Amniotic stem cell (primary cell): ENCODE measurements at regions not wholly inside any gene's neighbourhood (a gene's known extent, or its start where the extent isn't known, plus 50 kb on each side); places are given as distances from the start of the nearest gene placed in this dataset.

Experiments used
- DNase-seq: peaks from one replicate; lab custom pipeline; 2025; lab: John Stamatoyannopoulos, UW

DNA sequence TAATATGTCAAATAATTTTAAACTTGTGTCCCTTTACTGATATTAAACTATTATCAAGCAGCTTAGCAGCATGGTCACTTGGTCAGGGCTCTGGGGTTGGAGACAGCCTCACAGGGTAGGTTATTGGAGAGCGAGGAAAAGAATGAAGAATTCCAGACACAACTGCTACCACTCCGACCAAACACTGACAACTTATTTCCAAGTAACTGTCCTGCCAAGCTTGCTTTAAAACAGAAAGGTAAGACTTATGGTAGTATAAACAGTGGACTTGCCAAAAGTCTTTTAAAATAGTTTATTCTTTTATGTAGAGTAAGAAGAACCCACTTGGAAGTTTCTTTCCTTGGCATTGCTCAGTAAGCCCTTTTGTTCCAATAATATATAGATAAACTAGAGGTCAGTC is 364.1 kb downstream of the DEPDC1B start:
- no peak for DNase-seq

DNA sequence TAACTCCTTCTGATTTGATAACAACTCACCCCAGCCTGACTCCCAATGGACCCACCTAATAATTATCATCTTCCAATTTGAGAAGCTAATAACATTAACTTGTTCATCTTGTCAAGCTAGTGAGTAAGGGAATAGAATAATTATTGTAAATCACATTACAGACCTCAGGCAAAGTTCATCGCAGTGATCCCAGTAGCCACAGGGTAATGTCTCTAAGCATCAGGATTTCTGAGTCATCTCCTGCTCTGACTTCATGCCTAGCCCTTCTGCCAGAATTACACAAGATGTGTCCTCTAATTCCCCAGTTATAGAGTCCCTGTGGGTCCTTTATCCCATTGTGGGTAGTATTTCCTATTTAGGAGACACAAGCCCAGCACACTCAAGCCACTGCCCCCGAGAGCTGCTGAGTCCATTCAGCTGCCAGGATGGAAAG is 365.7 kb downstream of the DEPDC1B start:
- peak; percentile 65 for DNase-seq

DNA sequence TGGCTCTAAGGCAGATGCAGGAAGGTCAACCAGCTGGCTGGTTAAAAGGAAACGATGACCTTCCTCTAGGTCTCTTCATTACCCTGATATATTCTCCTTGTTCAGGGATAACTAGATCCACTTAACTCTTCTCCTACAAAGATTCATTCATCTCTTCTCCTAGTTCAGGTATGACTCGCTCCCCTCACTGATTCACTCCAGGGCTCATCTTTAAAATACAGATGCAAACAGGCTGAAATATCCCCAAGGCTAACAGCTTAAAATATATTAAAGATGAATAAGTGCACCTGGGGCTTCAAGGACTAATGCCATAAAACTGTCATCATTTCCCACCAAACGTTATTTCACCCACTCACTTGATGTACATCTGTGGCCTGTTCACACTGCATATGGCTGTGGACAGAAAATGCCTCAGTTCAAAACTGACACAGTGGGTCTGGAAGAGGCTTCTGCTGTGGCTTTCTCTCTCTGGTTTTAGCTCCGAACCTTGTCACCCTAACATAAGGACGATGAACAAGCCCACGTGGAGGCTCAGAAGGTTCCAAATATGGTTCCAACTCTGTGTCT is 366.9 kb downstream of the DEPDC1B start:
- no peak for DNase-seq

DNA sequence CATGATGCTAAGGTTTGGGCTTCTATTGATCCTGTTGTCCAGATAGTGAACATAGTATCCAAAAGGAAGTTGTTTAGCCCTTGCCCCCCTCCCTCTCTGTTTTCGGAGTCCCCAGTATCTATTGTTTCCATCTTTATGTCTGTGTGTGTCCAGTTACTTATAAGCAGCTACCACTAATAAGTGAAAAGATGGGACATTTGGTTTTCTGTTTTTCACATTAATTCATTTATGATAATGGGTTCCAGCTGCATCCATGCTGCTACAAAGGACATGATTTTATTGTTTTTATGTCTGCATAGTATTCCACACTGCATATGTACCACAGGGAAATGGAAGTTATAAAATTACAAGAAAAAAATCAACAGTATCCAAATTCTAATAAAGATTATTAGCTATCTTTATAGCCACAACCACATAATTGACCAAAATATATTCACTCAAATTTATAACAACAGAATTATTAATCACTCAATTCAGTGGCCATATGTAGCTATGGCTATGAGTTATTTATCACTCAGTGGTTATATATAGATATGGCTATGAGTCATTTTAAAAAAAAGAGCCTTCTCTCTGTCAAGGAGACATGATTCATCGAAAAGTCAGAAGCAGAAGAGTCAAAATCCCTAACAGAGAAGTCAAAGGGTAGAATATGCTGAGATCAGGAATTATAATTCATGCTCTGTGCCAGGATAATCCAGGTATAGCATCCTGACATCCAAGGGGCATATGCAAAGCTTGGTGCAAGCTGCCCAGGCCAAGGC is 367.5 kb downstream of the DEPDC1B start:
- peak; percentile 16 for DNase-seq

DNA sequence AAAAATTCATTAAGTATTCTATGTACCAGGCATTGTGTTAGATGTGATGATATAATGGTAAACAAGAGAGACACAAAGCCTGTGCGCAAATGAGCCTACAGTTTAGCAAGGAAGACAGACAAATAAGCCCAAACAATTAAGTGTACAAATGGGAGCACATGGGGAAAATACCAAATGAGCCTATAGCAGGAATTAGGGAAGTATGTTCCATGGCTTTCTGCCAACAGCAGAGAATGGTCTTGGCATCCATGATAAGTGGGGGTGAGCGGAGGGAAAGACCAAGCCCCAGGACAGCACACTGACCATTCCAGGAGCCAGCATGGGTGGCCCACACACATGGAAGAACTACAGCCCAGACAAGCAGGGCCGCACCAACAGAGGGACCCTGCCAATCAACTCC is 369.7 kb downstream of the DEPDC1B start:
- DNase-seq = no peak

DNA sequence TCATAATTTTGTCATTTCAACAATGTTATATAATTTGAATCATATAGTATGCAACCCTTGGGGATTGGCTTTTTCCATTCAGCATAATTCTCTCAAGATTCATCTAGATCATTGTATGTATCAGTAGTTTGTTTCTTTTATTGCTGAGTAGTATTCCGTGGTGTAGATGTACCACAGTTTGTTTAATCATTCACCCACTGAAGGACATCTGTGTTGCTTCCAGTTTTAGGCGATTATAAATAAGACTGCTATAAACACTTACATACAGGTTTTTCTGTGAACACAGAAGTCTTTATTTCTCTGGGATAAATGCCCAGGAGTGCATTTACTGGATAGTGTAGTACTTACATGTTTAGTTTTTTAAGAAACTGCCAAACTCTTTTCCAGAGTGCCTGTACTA is 374.1 kb downstream of the DEPDC1B start:
- DNase-seq = no peak

DNA sequence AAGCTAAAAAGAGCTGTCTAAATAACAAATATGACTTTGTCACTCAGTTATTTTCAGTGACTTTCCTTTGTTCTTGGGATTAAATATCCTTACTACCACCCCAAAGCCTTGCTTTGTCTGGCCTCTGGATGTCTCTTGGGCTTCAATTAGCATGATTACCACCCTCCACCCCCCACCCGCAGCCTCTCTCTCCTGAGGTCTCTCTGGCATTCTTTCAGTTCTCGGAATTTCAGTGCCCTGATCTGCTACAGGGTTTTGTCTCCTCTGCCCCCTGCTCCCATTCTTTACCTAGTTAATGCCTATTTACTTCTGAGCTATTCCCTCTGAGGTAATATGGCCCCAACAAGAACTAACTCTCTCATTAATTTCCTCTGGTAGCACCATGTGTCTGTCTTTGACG is 376.4 kb downstream of the DEPDC1B start:
- DNase-seq = no peak

DNA sequence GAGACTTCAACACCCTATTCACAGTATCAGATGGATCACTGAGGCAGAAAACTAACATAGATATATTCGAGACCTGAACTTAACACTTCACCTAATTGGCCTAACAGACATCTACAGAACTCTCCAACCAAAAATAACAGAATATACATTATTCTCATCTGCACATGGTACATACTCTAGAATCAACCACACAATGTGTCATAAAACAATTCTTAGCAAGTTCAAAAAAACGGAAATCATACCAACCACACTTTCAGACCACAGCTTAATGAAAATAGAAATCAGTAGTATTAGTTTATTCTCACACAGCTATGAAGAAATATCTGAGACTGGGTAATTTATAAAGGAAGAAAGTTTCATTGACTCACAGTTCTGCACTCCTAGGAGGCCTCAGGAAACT is 387.9 kb downstream of the DEPDC1B start:
- DNase-seq = no peak

DNA sequence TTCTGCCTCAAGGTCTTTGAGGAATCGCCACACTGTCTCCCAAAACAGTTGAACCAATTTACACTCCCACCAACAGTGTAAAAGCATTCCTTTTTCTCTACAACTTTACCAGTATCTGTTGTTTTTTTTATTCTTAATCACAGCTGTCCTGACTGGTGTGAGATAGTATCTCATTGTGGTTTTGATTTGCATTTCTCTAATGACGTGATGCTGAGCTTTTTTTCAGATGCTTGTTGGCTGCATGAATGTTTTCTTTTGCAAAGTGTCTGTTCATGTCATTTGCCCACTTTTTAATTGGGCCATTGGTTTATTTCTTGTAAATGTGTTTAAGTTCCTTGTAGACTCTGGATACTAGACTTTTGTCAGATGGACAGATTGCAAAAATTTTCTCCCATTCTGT is 400.0 kb downstream of the DEPDC1B start:
- no peak for DNase-seq

DNA sequence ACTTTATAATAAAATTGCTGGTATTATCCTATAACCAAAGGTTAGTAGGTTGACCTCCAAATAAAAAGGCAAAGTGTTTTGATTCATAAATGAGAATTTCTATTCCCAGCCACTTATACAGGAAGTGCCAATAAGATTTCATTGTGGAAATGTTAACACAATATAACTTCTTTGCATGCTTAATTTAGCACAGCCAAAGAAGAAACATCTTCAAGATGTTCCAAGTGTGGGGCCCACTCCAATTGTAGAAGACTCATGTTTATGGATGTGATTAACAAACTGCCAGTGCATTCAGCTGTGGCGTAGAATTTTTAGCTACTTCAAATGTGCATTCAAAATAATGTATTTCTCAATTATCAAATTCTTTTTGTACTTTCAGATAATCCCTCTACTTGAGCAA is 402.3 kb downstream of the DEPDC1B start:
- DNase-seq = no peak

DNA sequence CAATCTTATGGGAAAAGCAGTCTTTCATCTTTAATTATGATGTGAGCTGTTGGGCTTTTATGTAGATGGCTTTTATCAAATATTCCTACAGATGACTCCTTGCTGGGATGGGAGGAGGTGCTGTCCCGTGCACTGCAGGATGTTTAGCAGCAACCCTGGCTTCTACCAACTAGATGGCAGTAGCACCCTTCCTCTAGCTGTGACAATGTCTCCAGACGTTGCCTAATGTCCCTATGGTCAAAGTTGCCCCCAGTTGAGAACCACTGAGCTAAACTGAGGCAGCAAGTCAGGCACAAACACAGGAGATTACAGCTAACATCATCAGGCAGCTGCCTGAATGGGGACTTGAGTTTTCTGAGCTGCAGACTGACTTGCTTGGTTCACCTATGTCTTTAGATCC is 401.9 kb upstream of the PDE4D start:
- DNase-seq = peak; percentile 5

DNA sequence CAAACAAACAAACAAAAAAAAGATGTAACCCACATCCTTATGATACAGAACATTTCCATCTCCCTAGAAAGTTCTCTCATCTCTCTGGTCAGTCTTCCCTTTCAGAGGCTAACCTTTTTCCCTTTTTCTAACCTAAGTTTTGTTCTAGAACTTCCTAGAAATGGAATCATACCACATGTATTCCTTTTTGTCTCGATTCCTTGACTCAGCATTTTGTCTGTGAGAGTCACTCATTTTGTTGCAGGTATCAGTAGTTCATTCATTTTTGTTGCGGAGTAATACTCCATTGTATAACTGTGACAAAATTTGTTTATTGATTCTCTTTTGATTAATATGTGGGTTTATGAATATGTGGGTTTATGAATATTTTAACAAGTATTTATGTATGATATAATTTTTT is 400.0 kb upstream of the PDE4D start:
- no peak for DNase-seq

DNA sequence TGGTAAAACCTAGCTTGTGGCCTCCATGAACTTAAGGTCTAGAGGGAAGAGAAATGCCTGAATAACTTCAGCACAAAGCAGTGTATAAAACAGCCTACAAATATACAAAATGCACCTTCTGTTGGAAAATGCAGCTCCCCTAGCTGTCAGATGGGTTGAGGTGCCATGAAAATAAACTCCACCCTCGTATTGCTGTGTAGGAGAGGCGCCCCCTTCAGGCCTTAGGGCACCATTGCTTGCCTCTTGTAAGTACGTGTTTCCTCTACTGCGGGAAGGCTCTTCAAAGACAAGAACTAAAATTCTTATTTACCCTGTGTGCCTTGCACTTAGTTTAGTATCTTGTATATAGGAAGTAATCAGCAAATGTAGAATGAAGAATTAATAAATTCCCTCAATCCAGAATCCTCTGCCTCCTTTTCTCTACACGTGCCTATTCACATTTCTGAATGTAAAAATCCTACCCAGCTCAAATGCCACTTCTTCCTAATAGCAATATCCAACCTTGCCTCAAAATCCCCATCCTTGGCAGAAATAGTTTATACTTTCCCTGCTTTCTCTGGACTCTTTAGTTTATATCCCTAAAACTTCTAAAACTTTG is 393.7 kb upstream of the PDE4D start:
- DNase-seq = peak; percentile 8

DNA sequence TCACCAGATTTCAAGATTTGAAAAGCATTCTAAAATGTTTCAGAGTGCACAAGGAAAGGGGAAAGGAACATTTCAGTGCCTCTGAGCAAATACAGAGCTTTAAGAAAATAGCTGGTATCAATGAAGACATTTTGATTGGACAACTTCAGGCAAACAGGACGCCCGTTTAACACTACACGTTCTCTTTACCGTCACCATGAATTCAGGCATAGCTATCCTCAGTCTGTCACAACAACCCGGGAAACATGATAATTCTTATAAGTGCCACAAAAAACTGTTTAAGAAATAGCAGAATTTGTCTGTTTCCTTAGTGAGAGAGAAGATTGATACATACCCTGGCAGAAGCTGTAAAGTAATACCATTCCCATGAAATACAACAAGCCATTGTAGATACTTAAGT is 392.4 kb upstream of the PDE4D start:
- no peak for DNase-seq

DNA sequence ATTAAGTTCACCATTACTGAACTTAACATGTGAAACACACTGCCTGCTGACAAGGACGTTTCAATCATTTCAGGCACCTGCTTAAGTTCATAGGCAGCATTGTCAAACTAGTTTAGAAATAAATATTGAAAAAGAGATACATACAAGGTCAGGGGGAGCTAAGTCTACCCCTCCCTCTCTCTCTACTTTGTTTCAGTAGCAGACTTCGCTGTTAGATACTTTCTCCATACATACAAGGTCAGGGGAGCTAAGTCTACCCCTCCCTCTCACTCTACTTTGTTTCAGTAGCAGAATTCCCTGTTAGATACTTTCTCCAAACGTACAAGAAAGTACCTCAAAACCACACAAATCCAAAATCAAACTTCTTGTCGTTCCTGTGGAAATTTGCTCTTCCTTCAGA is 387.4 kb upstream of the PDE4D start:
- DNase-seq = no peak

DNA sequence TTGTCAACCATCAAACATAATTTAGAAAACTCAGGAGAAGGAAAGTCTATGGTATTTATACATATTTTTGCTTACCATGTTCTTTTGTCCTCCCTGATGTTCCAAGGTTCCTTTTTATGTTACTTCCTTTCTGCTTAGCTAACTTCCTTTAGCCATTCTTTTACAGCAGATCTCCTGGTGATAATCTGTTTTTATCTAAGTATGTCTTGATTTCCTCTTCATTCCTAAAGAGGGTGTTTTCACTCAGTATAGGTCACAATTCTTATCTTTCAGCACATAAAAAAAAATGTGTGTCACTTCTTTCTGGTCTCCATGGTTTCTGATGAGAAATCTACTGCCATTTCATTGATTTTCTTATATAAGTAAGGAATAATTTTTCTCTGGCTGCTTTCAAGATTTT is 384.4 kb upstream of the PDE4D start:
- no peak for DNase-seq

DNA sequence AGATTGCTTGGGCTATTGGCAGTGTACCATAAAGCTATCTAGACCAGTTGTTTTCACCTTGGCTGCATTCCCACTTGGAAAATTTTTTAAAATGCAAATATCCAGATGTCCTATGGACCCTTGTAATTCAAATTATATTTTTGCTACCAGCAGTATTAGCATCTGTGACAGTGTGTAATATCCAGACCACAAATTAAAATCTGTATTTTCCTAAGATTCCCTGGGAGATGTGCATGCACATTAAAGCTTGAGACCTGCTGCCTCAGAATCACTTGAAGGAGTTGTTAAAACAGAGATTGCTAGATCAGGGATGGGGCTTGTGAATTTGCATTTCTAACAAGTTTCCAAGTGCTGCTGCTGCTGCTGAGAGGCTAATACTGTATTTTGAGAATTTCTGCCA is 381.2 kb upstream of the PDE4D start:
- DNase-seq = no peak

DNA sequence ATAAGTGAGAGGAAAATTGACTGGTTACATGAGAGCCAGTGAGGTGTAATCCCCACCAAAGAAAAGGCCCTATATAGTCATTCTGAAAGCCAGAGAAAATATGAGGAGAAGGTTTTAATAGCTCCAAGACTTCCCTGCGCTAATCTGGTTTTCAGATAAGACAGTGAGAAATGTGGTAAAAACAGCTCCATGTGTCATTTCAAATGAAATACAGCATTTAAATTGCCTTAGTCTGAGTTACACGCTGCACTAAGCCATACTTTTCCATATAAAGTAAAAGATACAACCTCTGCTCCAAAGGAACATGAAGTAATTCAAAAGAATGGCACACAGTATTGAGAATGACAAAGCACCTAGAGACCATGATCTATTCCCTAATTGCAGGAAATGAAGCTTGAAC is 378.0 kb upstream of the PDE4D start:
- DNase-seq = no peak

DNA sequence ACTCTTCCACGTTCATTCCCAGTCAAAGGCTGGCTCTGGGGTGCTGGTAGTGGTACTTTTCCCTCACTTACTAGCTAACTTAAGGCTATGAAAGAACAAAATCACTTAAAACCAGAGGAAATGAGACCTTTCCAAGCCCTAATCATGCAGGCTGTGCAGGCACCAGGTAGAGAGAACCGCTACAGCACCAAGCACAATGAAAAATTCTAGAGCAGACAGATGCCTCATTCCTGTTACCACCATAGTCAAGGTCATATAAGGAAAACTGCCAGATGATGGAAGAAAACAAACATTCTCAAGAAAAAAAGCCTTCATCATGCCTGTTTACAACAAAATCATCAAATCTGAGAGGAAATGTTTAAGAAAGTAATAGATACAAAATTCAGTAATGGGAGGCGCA is 374.4 kb upstream of the PDE4D start:
- no peak for DNase-seq

DNA sequence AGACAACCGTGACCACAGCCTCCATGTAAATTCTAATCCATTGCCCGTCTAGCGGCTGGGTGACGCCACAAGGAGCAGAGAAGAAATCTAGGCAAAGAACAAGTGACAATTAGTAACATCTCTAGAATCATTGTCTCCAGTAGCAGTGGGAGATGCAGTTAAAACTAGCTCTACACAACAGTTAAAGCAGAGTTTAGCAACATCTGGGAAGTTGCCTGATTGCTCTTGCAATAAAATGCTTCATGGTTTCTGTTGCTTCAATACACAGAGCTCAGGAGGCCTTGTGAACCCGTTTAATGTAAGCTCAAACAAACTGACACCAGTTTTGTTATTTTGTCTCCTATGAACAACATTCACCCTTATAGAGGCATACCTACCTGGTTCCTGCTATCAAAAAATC is 369.8 kb upstream of the PDE4D start:
- no peak for DNase-seq

DNA sequence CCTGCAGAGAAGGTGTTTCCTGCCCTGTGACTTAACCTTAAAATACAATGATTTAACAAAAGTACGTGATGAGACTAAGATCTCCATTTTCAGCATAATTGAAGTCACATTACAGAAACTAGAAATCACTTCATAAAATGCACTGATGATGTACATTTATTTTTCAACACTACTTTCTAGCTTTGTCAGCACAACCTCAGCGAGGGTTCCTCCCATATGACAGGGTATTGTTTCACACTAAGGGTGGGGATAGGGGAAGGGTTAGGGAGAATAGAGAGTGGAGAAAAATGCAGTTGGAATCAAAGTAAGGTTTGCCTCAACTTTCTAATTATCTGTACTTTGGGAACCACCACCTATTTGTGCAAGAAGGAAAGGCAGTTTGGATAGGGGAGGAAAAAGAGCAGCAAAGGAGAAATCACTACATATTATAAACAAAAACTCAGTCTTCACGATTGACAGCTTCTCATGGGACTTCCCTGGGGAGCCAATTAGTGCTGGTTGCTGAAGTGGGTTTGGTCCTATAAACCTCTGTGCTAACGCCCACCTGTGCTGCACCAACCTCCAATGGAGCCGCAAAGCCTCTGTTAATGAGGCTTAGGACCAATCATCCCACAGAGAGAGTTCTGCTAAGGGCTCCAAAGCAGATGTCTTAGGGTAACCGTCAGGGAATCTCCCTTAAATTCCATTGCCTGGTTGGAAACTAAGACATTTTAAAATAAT is 369.2 kb upstream of the PDE4D start:
- DNase-seq = no peak

DNA sequence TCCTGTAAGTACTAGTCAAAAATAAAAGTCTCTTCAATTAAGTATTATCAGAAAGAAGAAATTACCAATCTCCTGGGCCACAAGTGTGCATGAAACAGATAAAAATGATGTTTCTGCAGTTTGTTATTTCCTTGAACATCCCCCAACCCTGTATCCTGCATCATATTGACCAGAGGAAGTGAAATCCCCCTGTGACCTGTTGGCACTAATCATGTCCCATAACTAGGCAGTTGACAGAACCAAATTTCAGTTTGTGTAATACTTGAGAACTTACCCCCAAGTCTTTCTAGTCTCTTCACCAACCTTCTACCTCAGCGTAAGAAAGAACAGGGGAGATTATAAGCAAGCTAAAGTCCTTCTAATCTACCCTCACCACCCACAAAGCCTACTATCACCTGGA is 368.2 kb upstream of the PDE4D start:
- DNase-seq = no peak

DNA sequence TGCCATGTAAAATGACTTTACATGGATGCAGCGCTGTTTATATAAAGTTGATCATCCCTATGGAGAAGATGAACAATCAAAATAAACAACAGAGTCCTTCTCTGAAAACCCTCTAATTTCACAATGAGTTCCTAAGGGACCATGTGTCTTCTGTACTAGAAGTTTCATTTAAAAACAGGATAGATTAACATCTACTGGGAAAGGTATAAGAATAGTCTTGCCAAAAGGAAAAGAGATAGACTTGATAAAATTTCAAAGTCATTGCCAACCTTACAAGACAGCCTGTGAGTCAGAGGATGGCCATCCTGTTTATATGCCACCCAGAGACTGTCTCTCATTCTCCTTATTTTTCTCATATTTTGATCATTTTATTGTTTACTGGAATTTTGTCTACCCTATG is 367.1 kb upstream of the PDE4D start:
- DNase-seq = no peak
